BLaER1 (cell line): ENCODE measurements at regions not wholly inside any gene's neighbourhood (a gene's known extent, or its start where the extent isn't known, plus 50 kb on each side); places are given as distances from the start of the nearest gene placed in this dataset.

ENCODE experiments used
- H3K27ac ChIP-seq: shearing (Covaris generic); formaldehyde crosslinking; 2 replicates; pipeline ENCODE4 v1.8.1; 2022
- H3K27me3 ChIP-seq: shearing (Covaris generic); formaldehyde crosslinking; 2 replicates; pipeline ENCODE4 v1.8.1; 2022
- H3K36me3 ChIP-seq: shearing (Covaris generic); formaldehyde crosslinking; 2 replicates; pipeline ENCODE4 v1.8.1; 2022
- H3K4me1 ChIP-seq: shearing (Covaris generic); formaldehyde crosslinking; 2 replicates; pipeline ENCODE4 v1.8.1; 2022
- H3K4me2 ChIP-seq: shearing (Covaris generic); formaldehyde crosslinking; 2 replicates; pipeline ENCODE4 v1.8.1; 2022
- H3K4me3 ChIP-seq: shearing (Covaris generic); formaldehyde crosslinking; 2 replicates; pipeline ENCODE4 v1.8.1; 2022
- H3K9ac ChIP-seq: shearing (Covaris generic); formaldehyde crosslinking; 2 replicates; pipeline ENCODE4 v1.8.1; 2022
- H3K9me3 ChIP-seq: shearing (Covaris generic); formaldehyde crosslinking; 2 replicates; pipeline ENCODE4 v1.8.1; 2022
- H4K20me1 ChIP-seq: shearing (Covaris generic); formaldehyde crosslinking; 2 replicates; pipeline ENCODE4 v1.8.1; 2022
- Cebpa-rat ChIP-seq: shearing (Covaris generic); IDR thresholded peaks from 2 replicates; pipeline ENCODE4 v1.8.1; 2022

DNA sequence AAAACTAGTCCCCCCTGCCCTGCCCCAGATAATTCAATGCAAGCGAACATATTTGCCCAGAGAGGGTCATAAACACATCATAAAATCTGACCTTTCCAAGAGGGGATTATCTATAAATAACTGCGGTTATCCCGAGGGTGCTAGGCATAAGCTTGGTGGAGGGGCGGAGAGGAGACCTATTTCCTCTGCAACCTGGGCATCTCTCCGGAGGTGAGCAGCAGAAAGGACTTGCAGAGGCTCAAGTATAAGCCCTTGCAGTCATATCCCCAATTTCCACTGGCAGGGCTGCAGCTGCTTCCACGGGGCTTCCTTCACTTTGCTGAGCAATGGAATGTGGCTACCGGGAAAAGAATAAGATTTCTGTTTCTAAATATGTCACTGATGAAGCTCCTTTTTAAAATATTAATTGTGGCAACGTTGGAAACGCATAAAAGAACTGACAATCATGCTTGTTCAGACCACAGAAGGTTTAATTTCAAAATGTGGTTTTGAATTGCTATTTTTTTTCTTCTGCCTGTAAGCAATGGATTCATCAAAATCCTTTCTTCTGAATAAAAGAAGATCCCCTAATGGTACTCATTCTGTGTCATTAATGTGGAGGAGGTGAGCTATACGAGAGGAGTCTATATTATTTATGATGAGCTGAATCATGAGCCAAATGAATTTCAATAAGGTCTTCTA lies 268.9 kb upstream of the ATP2B1 start:
- H3K4me1 ChIP-seq, result no peaks in the 10 kb centered on the region

GRCh38 chr12:89976866-89977265 lies 268.2 kb upstream of the ATP2B1 start:
- TF ChIP-seq Cebpa-rat, result no peak
- Histone ChIP-seq H3K9me3 (no peaks in the 10 kb centered on the region), H3K27ac (no peak overlapping the region), H3K27me3 (no peaks in the 10 kb centered on the region), H3K9ac (no peak overlapping the region), H3K36me3 (no peaks in the 10 kb centered on the region), H4K20me1 (no peaks in the 10 kb centered on the region), H3K4me3 (no peak overlapping the region), H3K4me1 (no peaks in the 10 kb centered on the region), H3K4me2 (no peak overlapping the region)

More for the DNA sequence above, 268.9 kb upstream of the ATP2B1 start:
- Histone ChIP-seq H4K20me1 (no peaks in the 10 kb centered on the region), H3K36me3 (no peaks in the 10 kb centered on the region), H3K27ac (no peak overlapping the region), H3K4me2 (no peak overlapping the region), H3K9me3 (no peaks in the 10 kb centered on the region), H3K27me3 (no peaks in the 10 kb centered on the region), H3K9ac (no peak overlapping the region), H3K4me3 (no peak overlapping the region)
- TF ChIP-seq Cebpa-rat, result no peak

- Histone ChIP-seq H3K9ac (no peak overlapping the region), H3K27ac (no peak overlapping the region), H3K27me3 (no peaks in the 10 kb centered on the region), H3K4me1 (no peaks in the 10 kb centered on the region), H3K4me2 (no peak overlapping the region), H3K36me3 (no peaks in the 10 kb centered on the region), H4K20me1 (no peaks in the 10 kb centered on the region), H3K9me3 (no peaks in the 10 kb centered on the region), H3K4me3 (no peak overlapping the region)
- no peak for TF ChIP-seq Cebpa-rat
These were observed 266.9 kb upstream of the ATP2B1 start for GRCh38 chr12:89975574-89975973.

DNA sequence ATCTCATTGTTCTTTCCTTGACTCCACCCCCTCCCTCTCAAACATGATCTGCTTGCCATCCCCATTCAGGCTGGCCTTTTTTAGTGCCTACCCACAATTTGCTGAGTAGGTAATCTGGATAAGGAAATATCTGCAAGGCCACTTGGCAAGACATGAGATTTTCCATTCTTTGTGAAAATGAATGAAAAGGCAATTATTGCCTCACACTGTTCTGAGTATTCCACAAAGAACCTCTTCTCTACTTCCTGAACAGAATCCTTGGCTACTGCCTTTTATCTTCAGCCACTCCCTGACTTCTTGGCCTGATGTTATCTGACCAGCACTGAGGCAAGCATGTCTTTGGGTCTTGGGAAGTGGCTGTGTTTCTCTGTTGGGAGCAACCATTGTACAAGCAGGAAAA lies 263.2 kb upstream of the ATP2B1 start:
- Histone ChIP-seq H3K27ac (no peak overlapping the region), H3K4me1 (no peaks in the 10 kb centered on the region), H3K9ac (no peak overlapping the region), H3K9me3 (no peaks in the 10 kb centered on the region), H3K4me3 (no peak overlapping the region), H3K4me2 (no peak overlapping the region), H4K20me1 (no peaks in the 10 kb centered on the region), H3K27me3 (no peaks in the 10 kb centered on the region), H3K36me3 (no peaks in the 10 kb centered on the region)
- no peak for TF ChIP-seq Cebpa-rat

DNA sequence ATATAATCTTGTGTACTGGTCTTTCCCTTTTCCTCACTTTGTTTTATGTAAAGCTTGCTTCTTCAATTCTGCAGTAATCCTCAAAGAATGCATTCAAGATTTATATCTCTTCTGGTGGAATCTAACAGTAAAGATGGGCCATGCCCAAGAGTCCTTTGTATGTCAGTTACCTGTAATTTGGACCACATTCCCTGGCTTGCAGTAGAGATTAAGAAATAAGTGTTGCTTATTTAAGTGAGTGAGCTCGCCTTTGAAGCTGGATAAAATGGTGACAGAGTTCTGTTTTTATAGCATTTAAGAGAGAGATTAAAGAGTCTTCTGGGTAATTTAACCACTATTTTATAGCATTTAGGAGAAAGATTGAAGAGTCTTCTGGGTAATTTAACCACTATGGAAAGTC lies 262.1 kb upstream of the ATP2B1 start:
- Histone ChIP-seq H4K20me1 (no peaks in the 10 kb centered on the region), H3K27ac (no peak overlapping the region)

GRCh38 chr12:89969093-89969492 lies 260.5 kb upstream of the ATP2B1 start:
- no peak overlapping the region for H3K9ac ChIP-seq

More for the DNA sequence above, 262.1 kb upstream of the ATP2B1 start:
- Histone ChIP-seq H3K36me3 (no peaks in the 10 kb centered on the region), H3K9ac (no peak overlapping the region), H3K4me2 (no peak overlapping the region), H3K27me3 (no peaks in the 10 kb centered on the region), H3K4me1 (no peaks in the 10 kb centered on the region), H3K9me3 (no peaks in the 10 kb centered on the region), H3K4me3 (no peak overlapping the region)
- TF ChIP-seq Cebpa-rat, result no peak

GRCh38 chr12:89968151-89968700 lies 259.6 kb upstream of the ATP2B1 start:
- Histone ChIP-seq H3K4me3 (no peak overlapping the region), H4K20me1 (no peaks in the 10 kb centered on the region), H3K36me3 (no peaks in the 10 kb centered on the region), H3K4me2 (no peak overlapping the region), H3K27ac (no peak overlapping the region), H3K4me1 (no peaks in the 10 kb centered on the region), H3K9ac (no peak overlapping the region), H3K27me3 (no peaks in the 10 kb centered on the region), H3K9me3 (no peaks in the 10 kb centered on the region)
- TF ChIP-seq Cebpa-rat, result no peak

More at GRCh38 chr12:89969093-89969492, 260.5 kb upstream of the ATP2B1 start:
- Histone ChIP-seq H3K4me2 (no peak overlapping the region), H3K9me3 (no peaks in the 10 kb centered on the region), H3K4me1 (no peaks in the 10 kb centered on the region), H3K27ac (no peak overlapping the region), H3K36me3 (no peaks in the 10 kb centered on the region), H4K20me1 (no peaks in the 10 kb centered on the region), H3K4me3 (no peak overlapping the region), H3K27me3 (no peaks in the 10 kb centered on the region)
- TF ChIP-seq Cebpa-rat, result no peak

DNA sequence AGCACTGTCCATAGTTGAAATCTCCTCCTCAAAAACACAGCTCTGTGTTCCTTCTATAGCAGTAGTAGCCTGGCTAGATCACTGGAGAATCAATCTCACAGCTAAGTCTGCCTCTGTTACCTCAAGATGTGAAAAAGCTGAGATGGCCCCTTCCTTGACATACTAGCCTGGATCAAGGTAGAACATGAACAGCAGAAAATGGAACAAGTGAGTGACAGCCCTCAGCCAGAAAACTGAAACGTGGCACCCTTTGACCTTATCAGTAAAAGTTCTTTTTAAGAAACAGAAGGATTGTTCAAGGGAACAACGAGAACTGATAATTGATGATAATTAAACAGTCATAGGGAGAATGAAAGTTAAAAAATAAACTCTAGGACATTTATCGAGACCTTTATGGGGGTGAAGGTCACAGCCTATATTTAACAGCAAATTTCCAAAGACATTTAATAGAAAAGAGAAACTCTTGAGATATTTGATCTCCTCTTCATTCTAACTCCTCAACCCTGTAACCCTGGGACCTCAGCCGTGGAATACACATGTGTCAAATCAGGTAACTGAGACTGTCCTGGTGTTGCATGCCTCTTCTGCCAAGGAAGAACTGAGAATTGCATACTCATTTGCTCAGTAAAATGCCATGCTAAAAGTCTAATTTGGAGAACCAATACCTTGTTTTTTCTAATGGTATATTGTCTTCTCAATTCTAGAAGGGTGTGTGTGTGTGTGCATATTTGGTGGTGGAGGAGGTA lies 258.0 kb upstream of the ATP2B1 start:
- no peaks in the 10 kb centered on the region for H4K20me1 ChIP-seq
- no peak overlapping the region for H3K4me2 ChIP-seq
- H3K27ac ChIP-seq, result no peak overlapping the region
- no peaks in the 10 kb centered on the region for H3K4me1 ChIP-seq
- H3K9ac ChIP-seq, result no peak overlapping the region
- H3K4me3 ChIP-seq, result no peak overlapping the region
- no peaks in the 10 kb centered on the region for H3K9me3 ChIP-seq
- H3K36me3 ChIP-seq, result no peaks in the 10 kb centered on the region
- no peaks in the 10 kb centered on the region for H3K27me3 ChIP-seq
- no peak for TF ChIP-seq Cebpa-rat

DNA sequence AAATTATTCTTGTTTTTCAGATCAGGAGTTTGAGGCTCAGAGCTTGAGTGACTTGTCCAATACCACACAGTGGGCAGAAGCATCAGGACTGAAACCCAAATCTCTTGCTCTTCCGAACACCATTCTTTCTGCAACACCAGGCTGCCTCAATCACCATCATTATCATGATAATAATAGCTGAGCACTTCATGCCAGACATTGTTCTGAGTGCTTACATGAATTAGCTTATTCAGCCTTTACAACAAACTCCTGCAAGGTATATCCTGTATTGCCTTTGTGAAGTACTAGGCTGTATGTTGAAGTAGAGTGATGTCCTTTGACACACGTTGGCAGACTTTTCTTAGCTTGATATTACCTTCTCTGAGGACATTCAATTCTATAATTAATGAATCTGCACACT lies 257.4 kb upstream of the ATP2B1 start:
- Histone ChIP-seq H3K4me1 (no peaks in the 10 kb centered on the region), H4K20me1 (no peaks in the 10 kb centered on the region), H3K4me3 (no peak overlapping the region), H3K27ac (no peak overlapping the region), H3K9me3 (no peaks in the 10 kb centered on the region), H3K27me3 (no peaks in the 10 kb centered on the region), H3K4me2 (no peak overlapping the region), H3K36me3 (no peaks in the 10 kb centered on the region), H3K9ac (no peak overlapping the region)
- no peak for TF ChIP-seq Cebpa-rat

DNA sequence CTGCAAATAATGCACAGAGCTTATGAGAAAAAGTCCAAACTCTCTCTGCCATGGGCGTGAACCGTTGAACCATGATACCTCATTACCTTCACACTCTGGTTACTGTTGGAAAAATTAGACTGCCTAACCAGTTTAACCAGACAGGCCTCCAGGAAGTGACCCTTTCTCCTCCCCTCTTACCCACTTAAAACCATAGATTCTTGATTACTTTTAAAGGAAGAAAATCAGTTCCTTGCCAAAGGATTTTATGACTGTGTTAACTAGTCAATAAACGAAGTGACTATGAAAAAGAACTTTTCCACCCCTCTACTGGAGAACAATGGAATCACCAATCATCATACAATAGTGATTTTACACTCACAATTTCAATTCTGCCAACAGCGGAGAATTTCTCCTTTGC lies 254.0 kb upstream of the ATP2B1 start:
- H3K36me3 ChIP-seq, result no peaks in the 10 kb centered on the region
- H3K4me1 ChIP-seq, result no peaks in the 10 kb centered on the region
- H3K9ac ChIP-seq, result no peak overlapping the region
- H4K20me1 ChIP-seq, result no peaks in the 10 kb centered on the region
- H3K4me2 ChIP-seq, result no peak overlapping the region
- no peak overlapping the region for H3K27ac ChIP-seq
- H3K27me3 ChIP-seq, result no peaks in the 10 kb centered on the region
- H3K4me3 ChIP-seq, result no peak overlapping the region
- TF ChIP-seq Cebpa-rat, result no peak
- no peaks in the 10 kb centered on the region for H3K9me3 ChIP-seq
